Glutamatergic neuron (in vitro differentiated cells): ENCODE measurements at regions not wholly inside any gene's neighbourhood (a gene's known extent, or its start where the extent isn't known, plus 50 kb on each side); places are given as distances from the start of the nearest gene placed in this dataset.

ENCODE experiments used
- DNase-seq: peaks from one replicate; pipeline ENCODE4 v3.0.0; 2022
- H3K27ac Mint-ChIP-seq: one replicate; pipeline ENCODE4 v1.8.0; 2020; ENCODE audit warnings: mild to moderate bottlenecking, mixed read lengths, inconsistent platforms; ENCODE audit not compliant: unreplicated experiment
- H3K27me3 Mint-ChIP-seq: one replicate; pipeline ENCODE4 v1.8.0; 2020; ENCODE audit warnings: mild to moderate bottlenecking, moderate library complexity, mixed read lengths, inconsistent platforms; ENCODE audit not compliant: unreplicated experiment
- H3K36me3 Mint-ChIP-seq: one replicate; pipeline ENCODE4 v1.8.0; 2020; ENCODE audit warnings: mild to moderate bottlenecking, mixed read lengths, inconsistent platforms; ENCODE audit not compliant: unreplicated experiment
- H3K4me1 Mint-ChIP-seq: one replicate; pipeline ENCODE4 v1.8.0; 2020; ENCODE audit warnings: mild to moderate bottlenecking, low read depth, mixed read lengths, inconsistent platforms; ENCODE audit not compliant: unreplicated experiment
- H3K4me3 Mint-ChIP-seq: one replicate; pipeline ENCODE4 v1.8.0; 2020; ENCODE audit warnings: mild to moderate bottlenecking, mixed read lengths, inconsistent platforms; ENCODE audit not compliant: unreplicated experiment
- H3K9me3 Mint-ChIP-seq: one replicate; pipeline ENCODE4 v1.8.0; 2020; ENCODE audit warnings: mild to moderate bottlenecking, moderate library complexity, mixed read lengths, inconsistent platforms; ENCODE audit not compliant: unreplicated experiment
- TF ChIP-seq, protein P1 (sequence below): fragments of 200-600 bp; sonication (generic); IDR thresholded peaks from one replicate; pipeline ENCODE4 v1.5.0; 2021; ENCODE audit not compliant: partially characterized antibody, unreplicated experiment

DNA sequence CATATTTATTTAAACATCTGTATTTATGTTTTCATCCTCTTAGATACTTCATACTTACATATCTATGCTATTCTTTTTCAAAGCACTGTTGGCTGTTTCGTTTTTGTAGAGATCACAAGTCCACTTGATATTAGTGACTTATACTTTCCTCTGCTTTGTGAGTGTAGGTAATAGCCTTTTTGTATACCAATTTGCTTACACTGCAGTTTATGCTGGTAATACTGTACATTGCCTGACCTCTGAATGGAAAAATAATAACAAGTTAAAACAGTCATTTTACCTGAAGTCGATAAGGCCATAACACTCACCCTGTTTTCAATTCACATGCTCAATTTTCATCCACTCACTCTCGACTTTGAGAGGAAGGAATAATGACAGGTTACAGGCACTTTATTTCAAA, 89.9 kb upstream of the NANOGP8 start:
- Mint-ChIP-seq H3K4me1 (no peaks in the 10 kb centered on the region), H3K9me3 (no peaks in the 10 kb centered on the region), H3K4me3 (no peak overlapping the region), H3K27ac (no peak overlapping the region), H3K36me3 (no peaks in the 10 kb centered on the region), H3K27me3 (peaks cover 2% of the 10 kb centered on the region)
- no peak for DNase-seq
- TF ChIP-seq, protein P1, sequence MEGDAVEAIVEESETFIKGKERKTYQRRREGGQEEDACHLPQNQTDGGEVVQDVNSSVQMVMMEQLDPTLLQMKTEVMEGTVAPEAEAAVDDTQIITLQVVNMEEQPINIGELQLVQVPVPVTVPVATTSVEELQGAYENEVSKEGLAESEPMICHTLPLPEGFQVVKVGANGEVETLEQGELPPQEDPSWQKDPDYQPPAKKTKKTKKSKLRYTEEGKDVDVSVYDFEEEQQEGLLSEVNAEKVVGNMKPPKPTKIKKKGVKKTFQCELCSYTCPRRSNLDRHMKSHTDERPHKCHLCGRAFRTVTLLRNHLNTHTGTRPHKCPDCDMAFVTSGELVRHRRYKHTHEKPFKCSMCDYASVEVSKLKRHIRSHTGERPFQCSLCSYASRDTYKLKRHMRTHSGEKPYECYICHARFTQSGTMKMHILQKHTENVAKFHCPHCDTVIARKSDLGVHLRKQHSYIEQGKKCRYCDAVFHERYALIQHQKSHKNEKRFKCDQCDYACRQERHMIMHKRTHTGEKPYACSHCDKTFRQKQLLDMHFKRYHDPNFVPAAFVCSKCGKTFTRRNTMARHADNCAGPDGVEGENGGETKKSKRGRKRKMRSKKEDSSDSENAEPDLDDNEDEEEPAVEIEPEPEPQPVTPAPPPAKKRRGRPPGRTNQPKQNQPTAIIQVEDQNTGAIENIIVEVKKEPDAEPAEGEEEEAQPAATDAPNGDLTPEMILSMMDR = no peak

DNA sequence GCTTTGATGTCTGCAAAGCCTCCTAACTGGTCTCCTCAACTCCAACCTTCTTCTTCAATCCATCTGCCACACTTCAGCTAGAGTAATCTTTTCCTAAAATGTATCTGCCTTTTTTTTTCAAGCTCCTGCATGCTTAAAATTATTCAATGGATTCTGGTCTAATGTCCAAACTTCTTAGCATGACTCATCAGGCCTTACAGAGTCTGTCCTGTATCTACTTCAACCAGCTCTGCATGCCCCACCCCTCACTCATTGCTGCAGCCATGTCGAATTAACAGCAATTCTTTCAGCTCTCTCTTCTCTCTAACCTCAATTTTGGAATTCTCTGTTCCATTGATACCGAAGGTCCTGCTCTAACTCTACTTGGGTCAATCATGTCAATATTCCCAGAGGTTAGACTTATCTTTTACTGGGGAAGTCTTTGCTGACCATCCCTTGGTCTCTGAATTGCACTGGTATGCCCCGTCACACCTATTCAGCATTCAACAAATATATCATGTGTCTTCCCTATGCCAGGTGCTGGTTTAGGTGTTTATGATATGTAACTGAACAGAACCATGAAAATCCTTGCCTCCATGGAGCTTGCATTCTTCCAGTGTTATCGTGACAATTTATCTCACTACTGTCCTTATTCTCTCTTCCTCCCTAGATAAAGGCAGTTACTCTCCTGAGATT, 88.5 kb upstream of the NANOGP8 start:
- Mint-ChIP-seq H3K27me3 (peaks cover 2% of the 10 kb centered on the region), H3K9me3 (no peaks in the 10 kb centered on the region), H3K36me3 (no peaks in the 10 kb centered on the region), H3K4me1 (no peaks in the 10 kb centered on the region), H3K27ac (no peak overlapping the region), H3K4me3 (no peak overlapping the region)
- DNase-seq = no peak
- TF ChIP-seq, protein P1 = no peak

DNA sequence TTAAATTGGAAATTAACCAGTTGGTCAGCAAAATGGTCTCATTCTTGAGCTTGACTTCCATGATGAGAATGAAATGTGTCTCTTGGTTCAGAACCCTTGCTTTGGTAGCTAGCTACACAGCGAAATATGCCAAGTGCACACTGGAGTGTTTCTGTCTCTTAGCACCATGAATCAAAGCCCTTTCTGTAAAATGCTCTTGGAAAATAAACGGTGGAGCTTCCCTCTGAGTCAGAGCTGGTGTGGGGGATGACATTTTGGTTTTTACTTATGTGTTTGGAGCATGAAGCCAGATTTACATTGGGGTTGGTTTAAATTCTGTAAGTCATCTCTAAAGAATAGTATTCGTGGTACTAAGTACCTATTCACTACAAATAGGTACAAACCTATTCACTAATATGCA, 85.1 kb upstream of the NANOGP8 start:
- H3K4me1 Mint-ChIP-seq = peaks cover 2% of the 10 kb centered on the region
- no peak overlapping the region for H3K4me3 Mint-ChIP-seq
- H3K9me3 Mint-ChIP-seq = no peaks in the 10 kb centered on the region
- TF ChIP-seq, protein P1 = no peak
- peaks cover 2% of the 10 kb centered on the region for H3K27me3 Mint-ChIP-seq
- no peak overlapping the region for H3K27ac Mint-ChIP-seq
- H3K36me3 Mint-ChIP-seq = no peaks in the 10 kb centered on the region
- no peak for DNase-seq

DNA sequence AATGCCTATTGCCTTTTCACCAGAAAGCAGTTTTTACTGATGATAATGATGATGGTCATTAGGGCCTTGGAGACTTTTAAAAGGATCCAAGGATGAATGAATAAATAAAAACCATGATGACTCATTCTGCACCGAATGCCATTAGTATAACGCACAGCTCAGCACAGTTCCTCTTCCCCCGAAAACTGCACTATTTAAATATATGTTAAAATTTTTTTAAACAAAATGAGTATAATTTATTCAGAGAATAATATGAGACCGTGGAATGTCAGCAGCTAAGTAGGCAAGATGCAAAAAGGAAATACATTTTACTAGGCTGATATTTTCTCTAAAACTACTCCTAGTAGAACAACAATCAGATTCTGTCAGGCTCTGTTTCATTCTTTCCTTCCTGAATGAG, 83.4 kb upstream of the NANOGP8 start:
- Mint-ChIP-seq H3K36me3 (no peaks in the 10 kb centered on the region), H3K27ac (no peak overlapping the region), H3K4me1 (peaks cover 2% of the 10 kb centered on the region), H3K27me3 (peaks cover 2% of the 10 kb centered on the region), H3K9me3 (no peaks in the 10 kb centered on the region), H3K4me3 (no peak overlapping the region)
- no peak for DNase-seq
- TF ChIP-seq, protein P1 = no peak

DNA sequence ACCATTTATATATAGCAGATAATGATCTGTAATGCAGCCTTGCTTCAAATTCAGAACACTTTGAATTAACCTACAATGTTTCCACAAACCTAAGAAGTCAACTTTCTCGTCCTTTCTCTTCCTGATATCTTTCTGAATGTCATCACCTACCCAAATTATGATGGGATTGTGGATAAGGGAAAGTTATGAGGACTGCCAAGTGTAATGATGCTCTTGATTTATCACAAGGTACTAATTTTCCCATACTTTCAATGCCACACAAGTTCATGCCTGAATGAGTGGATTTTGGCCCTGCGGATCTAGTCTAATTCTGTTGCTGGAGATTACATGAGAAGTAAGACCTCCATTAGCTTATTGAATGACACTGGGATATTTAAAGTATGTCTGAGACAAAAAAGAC, 82.6 kb upstream of the NANOGP8 start:
- H3K27ac Mint-ChIP-seq = no peak overlapping the region
- no peak overlapping the region for H3K4me3 Mint-ChIP-seq
- DNase-seq = no peak
- no peaks in the 10 kb centered on the region for H3K9me3 Mint-ChIP-seq
- TF ChIP-seq, protein P1 = no peak
- H3K4me1 Mint-ChIP-seq = peaks cover 2% of the 10 kb centered on the region
- no peaks in the 10 kb centered on the region for H3K36me3 Mint-ChIP-seq
- peaks cover 2% of the 10 kb centered on the region for H3K27me3 Mint-ChIP-seq
